Hypothalamus (tissue), 51 donors: ENCODE measurements at regions not wholly inside any gene's neighbourhood (a gene's known extent, or its start where the extent isn't known, plus 50 kb on each side); places are given as distances from the start of the nearest gene placed in this dataset.

Source experiments
- DNase-seq, 51 donors: peaks; one replicate each; lab custom pipeline; 2025; lab: John Stamatoyannopoulos, UW

- no peak for DNase-seq
Measured at GRCh38 chr3:105923140-105923539, 54.3 kb upstream of the CBLB start.

DNA sequence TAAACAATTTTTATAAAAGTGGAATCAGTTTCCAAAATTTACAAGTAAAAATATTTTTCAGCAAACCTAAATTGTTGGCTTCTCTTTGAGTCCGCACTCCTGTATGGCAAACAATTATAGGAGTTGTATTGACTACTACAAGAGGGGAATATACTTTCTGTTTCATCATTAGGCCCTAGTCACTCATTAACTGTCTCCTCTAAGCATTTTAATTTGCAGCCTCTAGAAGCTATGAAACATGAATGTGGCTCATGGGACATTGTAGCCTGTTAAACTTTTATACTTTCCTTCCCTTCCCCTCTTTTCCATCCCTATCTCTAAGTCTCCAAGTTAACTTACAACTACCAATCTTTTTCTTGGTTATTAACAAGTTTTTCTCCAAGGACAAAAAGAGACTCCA is 58.9 kb upstream of the CBLB start:
- no peak for DNase-seq

- no peak for DNase-seq
Measured at GRCh38 chr3:105930733-105931132, 61.9 kb upstream of the CBLB start.

GRCh38 chr3:105931500-105931899 is 62.7 kb upstream of the CBLB start:
- no peak for DNase-seq

DNA sequence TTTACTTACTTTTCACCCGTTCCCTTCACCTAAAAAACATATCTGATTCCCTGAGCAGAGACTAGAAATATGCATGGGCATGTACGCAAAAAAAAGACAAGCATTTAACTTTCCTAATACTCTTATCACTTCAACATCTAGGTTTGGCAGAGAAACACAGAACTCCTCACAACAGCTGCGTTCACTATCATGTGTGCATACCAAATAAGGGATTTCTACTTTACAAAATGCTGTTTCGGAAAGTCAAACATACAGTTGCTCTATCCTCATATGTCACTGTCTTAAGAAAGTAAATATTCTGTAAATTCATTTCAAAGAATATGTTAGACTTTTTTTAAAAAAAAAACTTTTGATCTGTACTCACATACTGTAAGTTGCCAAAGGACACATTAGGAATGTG is 65.1 kb upstream of the CBLB start:
- no peak for DNase-seq

- no peak for DNase-seq
Measured at GRCh38 chr3:105938101-105938500, 69.3 kb upstream of the CBLB start.

DNA sequence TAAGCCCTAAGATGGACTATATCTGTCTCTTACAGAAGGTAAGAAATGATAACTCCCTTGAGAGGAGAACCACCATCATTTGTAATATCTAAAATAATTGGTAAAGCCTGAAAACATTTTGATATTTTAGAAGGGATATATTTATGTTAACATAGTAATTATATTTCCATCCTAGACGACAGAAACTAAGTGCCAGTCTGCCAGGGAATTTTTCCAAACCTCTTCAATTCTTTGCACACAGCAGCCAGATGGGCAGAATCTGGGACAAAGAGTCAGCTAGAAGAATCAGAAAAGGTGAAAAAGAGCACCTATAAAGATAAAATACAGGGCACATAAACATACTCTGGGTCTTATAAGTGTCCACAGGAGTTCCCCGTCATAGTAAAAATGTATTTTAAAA is 70.0 kb upstream of the CBLB start:
- no peak for DNase-seq

DNA sequence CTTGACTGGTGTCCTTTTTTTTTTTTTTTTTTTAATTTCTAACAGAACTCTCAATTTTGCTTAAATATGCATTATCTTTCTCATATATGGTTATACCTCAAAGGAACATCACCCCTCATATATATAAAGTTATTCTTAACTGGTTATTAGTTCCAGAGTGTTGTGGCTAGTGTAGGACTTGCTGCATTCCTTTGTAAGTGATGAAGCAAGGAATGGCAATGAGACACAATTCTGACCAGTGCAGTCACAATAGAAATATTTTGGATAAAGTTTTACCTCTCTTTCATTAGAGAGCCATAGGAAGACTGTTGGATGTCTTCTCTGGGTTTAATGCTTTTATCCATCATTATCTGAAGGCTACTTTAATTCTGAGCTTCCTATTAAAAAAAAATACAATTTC is 75.5 kb upstream of the CBLB start:
- DNase-seq = no peak

GRCh38 chr3:105944721-105945120 is 75.9 kb upstream of the CBLB start:
- DNase-seq = no peak

DNA sequence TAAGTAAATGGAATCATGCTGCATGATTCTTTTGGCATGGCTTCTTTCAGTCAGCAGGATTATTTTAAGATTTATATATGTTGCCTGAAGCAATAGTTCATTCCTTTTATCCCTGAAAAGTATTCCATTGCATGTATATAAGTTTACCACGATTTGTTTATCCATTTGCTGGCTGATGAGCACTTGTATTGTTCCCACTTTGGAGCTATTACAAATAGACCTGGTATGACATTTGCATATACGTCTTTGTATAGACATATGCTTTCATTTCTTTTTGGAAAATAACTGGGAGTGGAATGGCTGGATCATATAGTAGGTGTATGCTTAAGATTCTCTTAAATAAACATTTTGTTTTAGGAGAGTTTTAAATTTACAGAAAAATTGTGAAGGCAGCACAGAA is 79.3 kb upstream of the CBLB start:
- no peak for DNase-seq

- DNase-seq = no peak
Measured at GRCh38 chr3:105950881-105951600, 82.2 kb upstream of the CBLB start.

DNA sequence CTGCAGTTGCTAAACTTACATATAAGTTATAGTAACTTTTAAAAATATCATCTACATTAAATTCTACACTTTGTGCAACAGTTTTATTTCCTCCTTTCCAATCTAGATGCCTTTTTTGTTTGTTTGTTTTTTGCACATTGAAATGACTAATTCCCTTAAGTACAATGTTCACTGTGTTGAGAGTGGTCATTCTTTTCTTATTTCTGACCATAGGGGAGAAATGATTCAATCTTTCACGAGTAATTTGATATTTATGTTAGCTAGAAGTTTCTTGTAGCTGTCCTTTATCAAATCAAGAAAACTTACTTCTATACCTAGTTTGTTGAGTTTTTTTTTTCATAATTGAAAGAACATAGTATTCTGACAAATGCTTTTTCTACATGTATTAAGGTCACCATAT is 85.0 kb upstream of the CBLB start:
- DNase-seq = no peak

DNA sequence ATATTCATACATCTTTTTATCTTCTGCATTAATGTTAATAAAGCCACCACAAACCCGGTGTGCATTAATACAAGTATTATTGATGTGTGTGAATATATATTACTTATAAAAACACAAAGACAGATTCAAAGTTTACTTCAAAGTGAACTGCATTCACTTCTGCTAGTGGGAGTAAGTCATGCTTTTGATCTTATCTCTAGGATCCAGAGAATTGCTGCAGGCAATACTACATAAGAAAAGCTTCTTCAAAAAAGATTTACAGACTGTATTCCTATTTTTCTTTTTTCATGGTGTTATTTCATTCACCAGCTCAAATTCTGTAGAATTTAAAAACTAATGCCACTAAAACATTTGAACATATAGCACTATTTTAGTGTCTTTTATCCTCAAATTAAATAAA is 87.5 kb upstream of the CBLB start:
- no peak for DNase-seq

DNA sequence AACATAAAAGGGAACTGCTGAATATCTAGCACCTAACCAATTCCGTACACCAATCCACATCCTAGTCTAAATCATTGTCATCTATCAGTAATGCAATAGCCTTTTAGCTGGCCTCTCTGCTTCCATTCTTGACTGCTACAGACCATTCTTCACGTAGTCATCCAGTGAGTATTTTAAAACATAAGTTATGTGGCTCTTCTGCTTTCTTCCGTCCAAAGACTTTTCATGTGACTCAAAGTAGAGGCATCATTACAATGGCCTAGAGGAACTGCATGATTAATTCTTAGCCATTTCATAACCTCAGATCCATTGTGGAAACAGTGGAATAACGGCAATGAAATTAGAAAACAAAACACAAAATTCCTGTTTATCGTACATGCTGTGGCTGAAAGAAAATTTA is 88.9 kb upstream of the CBLB start:
- no peak for DNase-seq

DNA sequence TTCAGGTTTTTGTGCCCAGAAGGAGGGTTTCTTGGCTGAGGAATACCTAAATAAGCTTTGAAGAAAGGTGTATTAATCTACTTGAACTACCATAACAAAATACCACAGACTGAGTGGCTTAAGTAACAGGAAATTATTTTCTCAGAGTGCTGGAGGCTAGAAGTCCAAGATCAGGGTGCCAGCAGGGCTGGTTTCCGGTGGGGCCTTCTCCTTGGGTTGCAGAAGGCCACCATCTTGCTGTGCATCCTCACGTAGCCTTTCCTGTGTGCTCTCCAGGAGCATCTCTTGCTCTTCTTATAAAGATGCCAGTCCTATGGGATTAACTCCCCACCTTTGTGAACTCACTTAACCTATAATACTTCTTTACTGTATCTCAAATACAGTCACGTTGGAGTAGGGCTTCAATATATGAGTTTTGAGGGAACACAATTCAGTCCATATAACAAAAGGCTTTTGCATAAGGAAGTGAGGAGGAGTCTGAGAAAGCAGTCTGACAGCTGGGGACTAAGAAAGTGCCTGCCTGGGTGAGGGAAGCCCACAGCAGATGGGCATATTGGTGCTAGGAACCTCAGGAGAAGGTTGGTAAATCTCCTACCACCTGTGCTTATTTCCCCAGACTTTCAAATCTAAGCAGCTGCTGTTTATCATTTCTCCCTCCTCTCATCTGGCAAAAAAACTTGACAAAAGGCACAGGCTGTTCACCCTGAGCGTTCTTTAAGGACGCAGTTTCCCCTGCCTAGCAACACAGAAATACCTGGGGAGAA is 89.6 kb upstream of the CBLB start:
- DNase-seq = no peak

- no peak for DNase-seq
Measured at GRCh38 chr3:105959851-105960250, 91.0 kb upstream of the CBLB start.

- no peak for DNase-seq
Measured at GRCh38 chr3:105960381-105960780, 91.6 kb upstream of the CBLB start.

GRCh38 chr3:105963161-105963560 is 94.3 kb upstream of the CBLB start:
- DNase-seq = no peak

DNA sequence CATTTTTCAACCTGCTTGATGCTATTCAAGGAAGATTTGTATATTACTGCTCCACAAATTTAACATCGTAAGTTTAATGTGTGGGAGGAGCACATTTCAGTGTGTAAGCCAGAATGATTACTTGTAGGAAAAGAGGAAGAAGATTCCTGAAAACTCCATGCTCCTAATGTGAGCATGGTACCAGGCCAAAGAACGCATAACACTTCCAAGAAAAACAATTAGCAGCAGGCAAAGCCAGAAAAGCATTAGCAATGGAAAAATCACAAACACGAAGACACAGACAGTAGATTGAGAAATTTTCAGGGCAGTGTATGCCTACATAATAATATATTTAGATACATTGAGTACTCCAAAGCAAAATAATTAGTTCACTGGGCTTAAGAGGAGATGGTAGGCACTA is 96.6 kb upstream of the CBLB start:
- no peak for DNase-seq

DNA sequence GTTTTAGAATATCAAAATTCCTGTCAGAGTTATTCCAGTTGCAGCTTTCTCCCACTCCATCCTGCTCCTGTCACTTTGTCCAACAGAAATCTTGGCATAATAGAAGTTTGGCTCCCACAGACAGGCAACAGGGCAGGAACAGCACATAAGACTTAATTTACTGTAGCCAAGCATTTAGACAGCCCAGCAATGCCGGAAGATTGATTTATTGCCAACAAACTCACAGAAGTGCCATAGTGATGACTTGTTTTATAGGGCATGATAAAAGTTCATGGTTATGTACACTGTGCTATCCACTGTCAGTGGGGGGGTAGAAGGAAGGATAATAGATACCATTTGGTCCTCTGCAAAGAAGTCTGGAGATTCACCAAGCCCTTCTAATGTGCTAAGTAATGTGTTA is 98.3 kb upstream of the CBLB start:
- DNase-seq = no peak

DNA sequence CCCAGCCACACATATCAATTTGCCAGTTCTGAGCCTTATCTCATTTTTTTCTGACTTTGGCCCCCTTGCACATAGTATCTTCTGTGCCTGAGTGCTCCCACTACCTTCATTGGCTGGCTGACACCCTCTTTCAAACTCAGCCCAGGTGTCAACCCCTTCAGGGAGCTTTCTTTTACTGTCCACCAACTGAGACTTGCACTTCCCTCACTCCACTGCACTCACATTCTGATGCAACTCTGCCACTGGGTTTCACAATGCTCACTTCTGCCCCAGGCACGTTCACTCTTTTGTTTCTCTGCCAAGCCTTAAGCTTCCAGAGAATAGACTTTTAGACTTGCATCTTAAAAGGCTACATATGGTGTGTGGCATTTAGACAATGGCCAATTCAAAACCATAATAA is 101.5 kb upstream of the CBLB start:
- no peak for DNase-seq

- DNase-seq = no peak
Measured at GRCh38 chr3:105972069-105972468, 103.3 kb upstream of the CBLB start.

DNA sequence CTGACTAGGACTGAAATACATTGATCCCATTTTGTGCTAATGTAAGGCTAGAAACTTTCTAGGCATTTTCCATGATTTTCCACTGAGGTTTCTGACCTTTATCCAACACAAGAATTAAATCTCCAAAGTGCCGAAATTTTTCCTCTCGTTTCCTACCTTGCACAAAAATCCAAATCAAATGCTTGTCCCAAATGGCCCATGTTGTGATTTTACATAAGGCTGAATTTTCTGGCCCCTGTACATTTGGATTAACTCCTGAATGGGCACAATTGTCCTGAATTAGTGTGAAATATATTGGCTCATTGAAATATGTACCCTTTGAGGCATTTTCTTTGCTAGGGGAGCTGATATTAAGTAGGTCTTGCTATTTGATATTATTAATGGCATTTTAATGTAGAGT is 105.6 kb upstream of the CBLB start:
- DNase-seq = no peak
